ENCODE measurements at regions not wholly inside any gene's neighbourhood (a gene's known extent, or its start where the extent isn't known, plus 50 kb on each side); places are given as distances from the start of the nearest gene placed in this dataset.

GRCh38 chr2:236499691-236500578 lies 69.7 kb upstream of the ACKR3 start:
- DNase-seq (ENCODE audit: low read depth), result no peak

DNA sequence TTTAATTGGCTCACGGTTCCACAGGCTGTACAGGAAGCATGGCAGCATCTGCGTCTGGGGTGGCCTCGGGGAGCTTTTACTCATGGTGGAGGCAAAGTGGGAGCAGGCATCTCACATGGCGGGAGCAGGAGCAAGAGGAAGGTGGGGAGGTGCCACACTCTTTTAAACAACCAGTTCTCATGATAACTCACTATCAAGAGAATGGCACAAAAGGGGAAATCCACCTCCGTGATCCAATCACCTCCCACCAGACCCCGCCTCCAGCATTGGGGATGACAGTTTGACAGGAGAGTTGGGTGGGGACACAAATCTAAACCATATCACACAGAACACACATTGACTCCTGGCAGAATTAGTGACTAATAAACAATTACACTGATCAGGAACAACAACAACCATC lies 68.6 kb upstream of the ACKR3 start:
- no peak for DNase-seq (ENCODE audit: low read depth)

DNA sequence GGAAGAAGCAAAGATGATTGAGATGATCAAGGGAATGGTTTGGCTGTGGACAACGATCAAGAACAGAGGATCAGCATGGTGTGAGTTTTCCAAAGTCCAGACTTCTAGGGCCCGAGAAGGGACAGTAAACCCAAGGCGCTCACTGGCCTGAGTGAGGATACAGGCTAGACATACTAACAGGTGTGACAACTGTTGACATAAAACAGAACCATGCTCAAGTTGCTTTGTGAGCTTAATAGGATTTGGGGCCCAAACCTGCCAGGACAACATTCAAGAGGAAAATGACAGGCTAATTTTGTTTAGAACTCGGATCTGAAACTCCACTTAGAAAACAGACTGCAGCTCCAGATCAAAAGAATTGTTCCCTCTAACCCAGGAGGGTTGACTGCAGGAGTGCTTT lies 68.1 kb upstream of the ACKR3 start:
- DNase-seq (ENCODE audit: low read depth), result no peak

DNA sequence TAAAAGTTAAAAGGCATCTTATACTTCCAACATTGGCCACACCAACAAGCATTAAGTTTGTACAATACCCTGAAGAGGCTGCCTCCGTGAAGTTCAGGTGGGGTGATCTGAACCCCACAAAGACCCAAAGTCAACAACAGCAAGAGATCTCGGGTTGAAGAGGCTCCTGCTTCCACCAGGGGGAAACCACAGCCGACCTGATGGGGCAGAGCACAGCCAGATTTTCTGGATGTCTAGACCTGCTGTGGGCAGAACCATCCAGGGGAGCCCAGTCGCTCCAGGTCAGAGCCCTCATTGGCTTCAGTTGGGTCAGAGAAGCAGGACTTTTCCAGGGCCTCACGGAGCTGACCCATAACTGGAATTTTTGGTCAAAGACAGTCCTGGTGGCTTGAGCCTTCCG lies 66.5 kb upstream of the ACKR3 start:
- DNase-seq (ENCODE audit: low read depth), result no peak

DNA sequence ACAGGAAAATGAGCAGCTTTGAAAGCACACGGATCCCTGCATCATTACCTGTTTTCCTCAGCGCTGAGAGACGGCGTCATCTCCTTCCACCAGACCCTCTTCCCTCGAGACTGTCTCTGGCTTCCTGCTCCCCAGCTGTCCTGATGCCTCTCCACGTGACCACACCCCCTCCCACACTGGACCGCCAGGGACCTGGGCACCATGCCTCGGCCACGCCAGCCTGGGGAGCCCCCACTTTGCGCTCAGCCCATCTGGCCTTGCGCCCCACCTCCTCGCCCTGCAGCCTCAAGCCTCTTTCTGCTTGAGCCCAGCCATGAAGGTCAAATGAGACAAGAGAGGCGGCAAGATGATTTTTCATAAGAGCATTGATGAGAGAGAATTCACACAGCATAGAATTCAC lies 66.0 kb upstream of the ACKR3 start:
- no peak for DNase-seq (ENCODE audit: low read depth)

DNA sequence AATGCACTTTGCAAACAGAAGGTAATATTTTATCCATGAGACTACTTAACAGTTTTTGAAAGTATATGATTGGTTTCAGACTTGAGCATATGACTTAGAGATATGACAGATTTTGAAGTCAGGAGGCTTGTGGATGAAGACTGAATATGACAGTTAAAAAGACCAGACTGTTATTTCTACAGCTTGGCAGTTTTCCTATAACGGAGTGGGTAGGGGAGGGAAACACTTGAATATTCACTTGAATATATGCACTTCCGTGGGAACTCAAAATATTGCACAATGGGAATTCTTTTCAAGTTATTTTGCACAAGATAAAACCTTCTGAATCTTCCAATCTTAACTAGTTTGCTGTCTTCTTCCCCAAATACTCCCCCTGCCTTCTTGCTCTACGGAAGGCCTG lies 64.6 kb upstream of the ACKR3 start:
- DNase-seq (ENCODE audit: low read depth), result no peak

GRCh38 chr2:236505648-236506047 lies 64.0 kb upstream of the ACKR3 start:
- DNase-seq (ENCODE audit: low read depth), result no peak

- DNase-seq (ENCODE audit: low read depth), result peak; percentile 24
Measured at GRCh38 chr2:236507393-236508085, 62.1 kb upstream of the ACKR3 start.

- DNase-seq (ENCODE audit: low read depth), result no peak
Measured at GRCh38 chr2:236508466-236508865, 61.2 kb upstream of the ACKR3 start.

DNA sequence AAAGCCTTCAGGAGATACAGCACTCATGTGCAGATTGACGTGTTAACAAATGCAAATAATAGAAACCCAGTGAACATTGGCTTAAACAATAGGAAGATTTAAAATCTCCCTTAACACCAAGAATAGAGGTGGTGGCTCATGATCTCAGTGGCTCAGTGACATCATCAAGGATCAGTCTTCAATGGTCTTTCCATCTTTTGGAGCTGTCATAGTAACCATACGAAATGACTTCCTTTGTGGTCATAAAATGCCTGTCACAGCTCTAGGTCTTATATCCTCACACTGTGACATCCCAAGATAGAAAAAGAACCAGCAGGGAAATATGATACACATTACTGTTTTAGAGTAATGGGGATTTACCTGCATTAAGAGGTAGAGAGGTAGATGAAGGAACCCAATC lies 59.6 kb upstream of the ACKR3 start:
- DNase-seq (ENCODE audit: low read depth), result no peak

- DNase-seq (ENCODE audit: low read depth), result no peak
Measured at GRCh38 chr2:236511266-236511665, 58.4 kb upstream of the ACKR3 start.

DNA sequence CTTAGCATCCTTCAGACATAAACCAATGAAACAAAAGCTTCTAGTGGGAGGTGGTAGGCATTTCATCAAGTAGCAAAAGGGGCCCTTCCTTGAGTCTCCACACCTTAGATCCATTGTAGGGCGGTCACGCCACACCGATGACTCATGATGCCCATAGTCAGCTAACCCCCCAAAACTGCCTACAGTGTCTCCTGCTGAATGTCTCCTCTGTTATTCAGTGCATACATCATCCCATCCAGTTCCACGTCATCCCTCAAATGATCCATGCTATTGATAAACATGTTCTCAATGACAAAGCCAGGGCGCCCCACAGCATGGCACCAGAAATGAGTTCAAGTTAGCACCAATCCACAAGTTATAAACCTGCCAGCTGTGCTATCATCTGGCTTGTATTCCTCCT lies 57.4 kb upstream of the ACKR3 start:
- no peak for DNase-seq (ENCODE audit: low read depth)

DNA sequence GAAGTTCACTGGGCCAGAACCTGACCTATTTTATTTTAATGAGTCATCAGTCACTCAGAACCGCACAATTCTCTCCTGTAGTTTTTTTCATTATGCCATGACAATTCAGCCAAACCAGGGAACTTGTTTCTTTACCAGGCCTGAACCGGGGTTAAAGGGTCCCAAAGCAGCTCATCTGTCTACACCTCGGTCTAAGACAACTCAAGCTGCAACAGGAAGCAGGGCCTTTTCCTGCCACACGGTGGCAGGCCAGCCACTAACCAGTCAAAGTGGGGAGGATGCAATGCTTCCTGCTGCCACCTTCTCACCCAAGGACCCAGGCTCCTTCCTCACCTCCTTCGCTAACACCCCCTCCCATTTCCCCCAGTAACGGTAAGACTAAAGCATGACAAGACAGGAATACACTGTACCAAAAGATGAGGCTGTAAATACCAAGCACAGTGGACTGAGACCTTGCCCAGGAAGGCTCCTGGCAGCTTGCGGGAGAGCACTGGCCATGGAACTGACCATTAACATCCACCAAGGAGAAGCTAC lies 56.7 kb upstream of the ACKR3 start:
- peak; percentile 33 for DNase-seq (ENCODE audit: low read depth)

DNA sequence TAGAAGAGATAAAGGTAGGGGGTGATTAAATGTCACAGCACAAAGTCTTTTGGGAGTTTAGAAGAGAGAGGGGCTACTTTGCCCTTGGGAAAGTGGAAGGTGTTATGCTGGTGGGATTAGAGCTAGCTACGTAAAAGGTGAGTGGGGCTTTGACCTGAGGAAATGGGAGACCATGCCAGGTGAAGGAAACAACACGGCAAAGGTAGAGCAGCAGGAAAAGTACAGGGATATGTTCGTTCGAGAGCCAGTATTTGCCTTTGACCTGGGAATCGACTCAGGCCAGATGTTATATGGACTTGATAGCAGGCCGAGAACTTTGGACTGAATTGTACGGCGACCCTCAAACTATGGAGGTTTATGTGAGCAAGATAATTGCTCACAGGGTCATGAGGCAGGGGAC lies 55.7 kb upstream of the ACKR3 start:
- DNase-seq (ENCODE audit: low read depth), result no peak

- no peak for DNase-seq (ENCODE audit: low read depth)
Measured at GRCh38 chr2:236516708-236517107, 52.9 kb upstream of the ACKR3 start.

- no peak for DNase-seq (ENCODE audit: low read depth)
Measured at GRCh38 chr2:236517251-236518031, 52.2 kb upstream of the ACKR3 start.
